GM12878 (cell line): ENCODE measurements at regions not wholly inside any gene's neighbourhood (a gene's known extent, or its start where the extent isn't known, plus 50 kb on each side); places are given as distances from the start of the nearest gene placed in this dataset.
"Not testable (repeated sequence)": the region's sequence is repeated elsewhere in the genome, so short reads cannot be mapped to it uniquely, and the experiment has no call there.

Experiments used
- CTCF ChIP-seq, 3 experiments: IDR thresholded peaks in 2 of 3; conservative IDR thresholded peaks in 1 of 3; 2 replicates each; pipeline ENCODE4 v1.5.1; 2011; ENCODE audit warnings: low read depth in 3 of 3, low read length in 3 of 3, mild to moderate bottlenecking in 3 of 3, control low read depth in 2 of 3, moderate library complexity in 2 of 3, inconsistent platforms in 1 of 3, mixed read lengths in 1 of 3; ENCODE audit not compliant: control insufficient read depth in 2 of 3, insufficient read depth in 1 of 3; ENCODE audit errors: extremely low read depth in 1 of 3
- EP300 ChIP-seq, 2 experiments: fragments of 150-350 bp in 1 of 2; IDR thresholded peaks; 2 replicates each; pipeline ENCODE4 v1.6.1; 2011 to 2012; ENCODE audit warnings: low read depth in 2 of 2, low read length in 2 of 2, borderline replicate concordance in 1 of 2, improper control_type of control experiment in 1 of 2, inconsistent platforms in 1 of 2; ENCODE audit not compliant: control insufficient read depth in 1 of 2
- YY1 ChIP-seq: IDR thresholded peaks from 2 replicates; pipeline ENCODE4 v1.6.1; 2011; ENCODE audit warnings: low read depth, mild to moderate bottlenecking, low read length

- TF ChIP-seq EP300 (IDR thresholded peaks at IDR 0.05; ENCODE audit: borderline replicate concordance in 1 of 2, control insufficient read depth in 1 of 2, low read depth in 2 of 2, low read length in 2 of 2); CTCF (IDR thresholded peaks at IDR 0.05 in 2 of 3, conservative IDR thresholded peaks at IDR 0.05 in 1 of 3; ENCODE audit: control insufficient read depth in 2 of 3, extremely low read depth in 1 of 3, insufficient read depth in 1 of 3, low read depth in 3 of 3, low read length in 3 of 3); YY1: not testable (repeated sequence)
Measured at GRCh38 chr10:109542050-109542603, 381.2 kb downstream of the XPNPEP1 start.
